K562 (cell line): ENCODE measurements at regions not wholly inside any gene's neighbourhood (a gene's known extent, or its start where the extent isn't known, plus 50 kb on each side); places are given as distances from the start of the nearest gene placed in this dataset.

Source experiments
- ATAC-seq: fragments of 200-7000 bp; cut with Tn5 transposase; 3 replicates; pipeline ENCODE4 v1.9.1; 2020; ENCODE audit warnings: moderate library complexity
- BruUV-seq: library from RNA; stranded (reverse); fragments of 400-500 nt; replicated peaks from 2 replicates; lab custom pipeline; 2021; lab: Mats Ljungman, UMichigan
- CTCF ChIA-PET: fragments of 300-600 bp; formaldehyde crosslinking; extraction: SDS; loops from one replicate; lab custom pipeline; 2021; ENCODE audit warnings: low intra/inter-chr PET ratio; lab: Yijun Ruan, JAX
- POLR2A ChIA-PET: fragments of 300-600, 350-650 bp; sonication (Branson Sonifier 250); formaldehyde crosslinking; extraction: SDS; loops from one replicate; lab custom pipeline; 2021; ENCODE audit warnings: antibody characterized with exemption, inconsistent platforms; lab: Yijun Ruan, JAX
- DNase-seq, 4 experiments: peaks; one replicate each; pipeline versions ENCODE4 v3.0.0 to v3.0.0-alpha.2; 2011 to 2018; ENCODE audit warnings: low spot score in 3 of 4, mixed read lengths in 3 of 4; ENCODE audit errors: extremely low read depth in 1 of 4
- FAIRE-seq: peaks from 2 replicates; lab custom pipeline; 2011; peaks lifted over from hg19 to GRCh38; lab: Jason Lieb, UNC
- H2AFZ ChIP-seq: 2 replicates; pipeline ENCODE4 v1.6.0; 2011; ENCODE audit warnings: low read depth, low read length, control low read depth, inconsistent platforms
- H3K27ac ChIP-seq: fragments of 200-600 bp; 3 replicates; pipeline ENCODE4 v1.8.0; 2011; ENCODE audit warnings: low read depth, mild to moderate bottlenecking, control low read depth, inconsistent platforms, low read length, moderate library complexity, mixed read lengths; ENCODE audit errors: extremely low read depth
- H3K27me3 ChIP-seq, 2 experiments: fragments of 300-600 bp in 1 of 2; 2 replicates in 1 of 2; 3 replicates in 1 of 2; pipeline versions ENCODE4 v1.6.0 to v1.8.0; 2011; ENCODE audit warnings: inconsistent platforms in 2 of 2, low read length in 2 of 2, mild to moderate bottlenecking in 1 of 2, mixed read lengths in 1 of 2, moderate library complexity in 1 of 2; ENCODE audit not compliant: control insufficient read depth in 2 of 2, insufficient read depth in 2 of 2
- H3K36me3 ChIP-seq: fragments of 300-600 bp; 3 replicates; pipeline ENCODE4 v1.8.0; 2011; ENCODE audit warnings: mild to moderate bottlenecking, low read length, inconsistent platforms; ENCODE audit not compliant: control insufficient read depth, insufficient read depth
- H3K4me1 ChIP-seq, 2 experiments: fragments of 200-600 bp in 1 of 2; replicated peaks in 1 of 2; 2 replicates in 1 of 2; 3 replicates in 1 of 2; pipeline versions ENCODE4 v1.5.1 to v1.8.0; 2011; ENCODE audit warnings: inconsistent platforms in 2 of 2, low read length in 2 of 2, mild to moderate bottlenecking in 1 of 2, mixed read lengths in 1 of 2, moderate library complexity in 1 of 2; ENCODE audit not compliant: control insufficient read depth in 2 of 2, insufficient read depth in 2 of 2
- H3K4me2 ChIP-seq: 2 replicates; pipeline ENCODE4 v1.6.1; 2011; ENCODE audit warnings: low read length, control low read depth, inconsistent platforms, mixed read lengths; ENCODE audit not compliant: insufficient read depth
- H3K4me3 ChIP-seq: fragments of 200-600 bp; sonication (generic), shearing (Covaris generic); 2 replicates; pipeline ENCODE4 v1.5.1; 2016; ENCODE audit warnings: control low read depth, inconsistent platforms
- H3K79me2 ChIP-seq: fragments of 200-600 bp; 3 replicates; pipeline ENCODE4 v1.8.0; 2011; ENCODE audit warnings: low read length, inconsistent platforms; ENCODE audit not compliant: control insufficient read depth, insufficient read depth
- H3K9ac ChIP-seq, 2 experiments: 2 replicates each; pipeline versions ENCODE4 v1.6.0 to v1.6.1; 2011; ENCODE audit warnings: low read depth in 2 of 2, low read length in 2 of 2, control low read depth in 1 of 2, inconsistent platforms in 1 of 2, mild to moderate bottlenecking in 1 of 2, mixed read lengths in 1 of 2; ENCODE audit not compliant: insufficient read depth in 1 of 2
- H3K9me1 ChIP-seq: one replicate; pipeline ENCODE4 v1.6.0; 2011; ENCODE audit warnings: inconsistent platforms, mild to moderate bottlenecking, low read length, moderate library complexity; ENCODE audit not compliant: control insufficient read depth, insufficient read depth
- H3K9me3 ChIP-seq: replicated peaks from 2 replicates; pipeline ENCODE4 v1.5.1; 2011; ENCODE audit warnings: low read depth, low read length, inconsistent platforms; ENCODE audit not compliant: control insufficient read depth, insufficient read depth
- H4K20me1 ChIP-seq: replicated peaks from 2 replicates; pipeline ENCODE4 v1.6.1; 2011; ENCODE audit warnings: low read length, inconsistent platforms, mixed read lengths; ENCODE audit not compliant: control insufficient read depth, insufficient read depth
- ELF2 ChIP-seq: fragments of 250-450 bp; sonication (Bioruptor Pico); IDR thresholded peaks from 2 replicates; pipeline ENCODE4 v1.5.0; 2021; ENCODE audit warnings: mild to moderate bottlenecking
- KAT8 ChIP-seq: fragments of 450-650 bp; IDR thresholded peaks from 2 replicates; pipeline ENCODE4 v1.6.1; 2016; ENCODE audit warnings: low read depth, mild to moderate bottlenecking
- OTX1 ChIP-seq: fragments of 450-650 bp; formaldehyde crosslinking; IDR thresholded peaks from 2 replicates; pipeline ENCODE4 v1.4.0; 2022; ENCODE audit warnings: mild to moderate bottlenecking
- RB1 ChIP-seq: fragments of 450-650 bp; IDR thresholded peaks from 2 replicates; pipeline ENCODE4 v1.6.1; 2017; ENCODE audit warnings: low read depth, mild to moderate bottlenecking
- SRSF9 ChIP-seq: fragments of 200-400 bp; formaldehyde crosslinking; IDR thresholded peaks from 2 replicates; pipeline ENCODE4 v1.6.1; 2017; ENCODE audit warnings: low read depth, low read length, borderline replicate concordance
- ZNF124 ChIP-seq: sonication (generic); formaldehyde crosslinking; IDR thresholded peaks from 2 replicates; pipeline ENCODE4 v1.8.1; 2022; ENCODE audit warnings: missing genetic modification reagents
- ZNF274 ChIP-seq: IDR thresholded peaks from 2 replicates; pipeline ENCODE4 v1.6.1; 2011; ENCODE audit warnings: low read depth, mild to moderate bottlenecking, low read length, moderate library complexity, borderline replicate concordance
- ZNF282 ChIP-seq: sonication (generic); formaldehyde crosslinking; IDR thresholded peaks from 2 replicates; pipeline ENCODE4 v1.8.1; 2023; ENCODE audit warnings: missing genetic modification reagents
- ZNF431 ChIP-seq: sonication (generic); formaldehyde crosslinking; IDR thresholded peaks from 2 replicates; pipeline ENCODE4 v1.8.0; 2022; ENCODE audit warnings: mild to moderate bottlenecking, missing genetic modification reagents
- ZNF561 ChIP-seq: fragments of 450-650 bp; formaldehyde crosslinking; conservative IDR thresholded peaks from 2 replicates; pipeline ENCODE4 v1.4.0; 2020; ENCODE audit warnings: mild to moderate bottlenecking, moderate library complexity
- WGBS: fragments of 100-300 bp; shearing (Covaris generic); methylation state at CpG from one replicate; pipeline ENCODE4 v1.1.6; 2016; ENCODE audit warnings: low coverage, mixed read lengths; ENCODE audit not compliant: insufficient coverage; ENCODE audit errors: missing lambda C conversion rate; 5-methylcytosine and 5-hydroxymethylcytosine counted together
- in situ Hi-C: fragments of 300-500 bp; cut with MboI; formaldehyde crosslinking; loops from 4 replicates; pipeline ENCODE4 v1.15.0; 2018; ENCODE audit warnings: inconsistent platforms, mixed read lengths
- intact Hi-C: fragments of 100-400 bp; cut with micrococcal nuclease; formaldehyde crosslinking; loops from 2 replicates; pipeline ENCODE4 v1.14.2; 2022
- TF ChIP-seq, protein P1 (sequence below): fragments of 450-650 bp; formaldehyde crosslinking; IDR thresholded peaks from 2 replicates; pipeline ENCODE4 v1.4.0; 2020; ENCODE audit warnings: mild to moderate bottlenecking
- TF ChIP-seq, protein P2 (sequence below), 2 experiments: fragments of 450-650 bp; formaldehyde crosslinking in 1 of 2; IDR thresholded peaks; 2 replicates each; pipeline versions ENCODE4 v1.4.0 to v1.6.1; 2014 to 2020; ENCODE audit warnings: mild to moderate bottlenecking in 2 of 2, borderline replicate concordance in 1 of 2, low read depth in 1 of 2
- TF ChIP-seq, protein P3 (sequence below), 2 experiments: fragments of 450-650 bp in 1 of 2; sonication (generic) in 1 of 2; formaldehyde crosslinking; conservative IDR thresholded peaks; 2 replicates each; pipeline versions ENCODE4 v1.4.0 to v1.8.1; 2020 to 2022; ENCODE audit warnings: mild to moderate bottlenecking in 1 of 2, missing genetic modification reagents in 1 of 2
- TF ChIP-seq, protein P4 (sequence below): sonication (generic); IDR thresholded peaks from 2 replicates; pipeline ENCODE4 v1.6.1; 2016

DNA sequence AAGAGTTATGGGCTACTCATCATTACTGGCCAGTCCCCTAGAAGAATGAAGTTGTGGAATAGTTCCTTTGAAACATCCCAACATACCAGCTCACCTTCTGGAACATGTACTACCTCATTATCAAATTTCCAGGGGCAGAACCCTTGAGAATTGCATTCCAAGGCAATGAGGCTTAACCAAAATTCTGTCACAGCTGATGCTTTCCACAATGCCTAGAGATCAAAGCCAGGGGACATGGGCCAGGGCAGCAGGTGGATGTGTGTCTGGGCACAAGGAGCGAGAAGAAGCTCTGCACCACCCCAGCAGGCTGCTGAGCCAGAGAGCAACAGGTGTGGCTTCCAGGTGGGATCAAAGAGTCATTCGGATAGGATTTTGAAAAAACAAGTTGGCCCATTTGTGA lies 362.1 kb downstream of the EFNB2 start:
- ChIA-PET POLR2A (no interaction called here), CTCF (no interaction called here)
- Histone ChIP-seq H3K9ac (no peak overlapping the region), H3K27me3 (no peaks in the 10 kb centered on the region), H3K79me2 (no peaks in the 10 kb centered on the region), H3K4me3 (no peak overlapping the region), H3K27ac (no peak overlapping the region), H3K4me1 (no peaks in the 10 kb centered on the region), H4K20me1 (no peaks in the 10 kb centered on the region), H3K4me2 (no peak overlapping the region), H2AFZ (no peak overlapping the region), H3K9me3 (no peaks in the 10 kb centered on the region), H3K36me3 (no peaks in the 10 kb centered on the region), H3K9me1 (no peaks in the 10 kb centered on the region)
- no TSS peak for BruUV-seq
- DNase-seq (no peak), FAIRE-seq (no peak), ATAC-seq (no peak)
- intact Hi-C loops (no loop called here), in situ Hi-C loops (no loop called here)
- WGBS, result 0% methylated on average over 2 of the region's 2 CpGs
- TF ChIP-seq, protein P1, sequence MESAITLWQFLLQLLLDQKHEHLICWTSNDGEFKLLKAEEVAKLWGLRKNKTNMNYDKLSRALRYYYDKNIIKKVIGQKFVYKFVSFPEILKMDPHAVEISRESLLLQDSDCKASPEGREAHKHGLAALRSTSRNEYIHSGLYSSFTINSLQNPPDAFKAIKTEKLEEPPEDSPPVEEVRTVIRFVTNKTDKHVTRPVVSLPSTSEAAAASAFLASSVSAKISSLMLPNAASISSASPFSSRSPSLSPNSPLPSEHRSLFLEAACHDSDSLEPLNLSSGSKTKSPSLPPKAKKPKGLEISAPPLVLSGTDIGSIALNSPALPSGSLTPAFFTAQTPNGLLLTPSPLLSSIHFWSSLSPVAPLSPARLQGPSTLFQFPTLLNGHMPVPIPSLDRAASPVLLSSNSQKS (CRISPR knock-in tag), result no peak
- TF ChIP-seq KAT8 (no peak), OTX1 (no peak), ZNF282 (CRISPR knock-in tag) (no peak), ZNF274 (no peak), ZNF124 (no peak), ELF2 (CRISPR knock-in tag) (no peak), ZNF431 (CRISPR knock-in tag) (no peak), RB1 (no peak), SRSF9 (no peak), ZNF561 (CRISPR knock-in tag) (no peak)
- TF ChIP-seq, protein P2, sequence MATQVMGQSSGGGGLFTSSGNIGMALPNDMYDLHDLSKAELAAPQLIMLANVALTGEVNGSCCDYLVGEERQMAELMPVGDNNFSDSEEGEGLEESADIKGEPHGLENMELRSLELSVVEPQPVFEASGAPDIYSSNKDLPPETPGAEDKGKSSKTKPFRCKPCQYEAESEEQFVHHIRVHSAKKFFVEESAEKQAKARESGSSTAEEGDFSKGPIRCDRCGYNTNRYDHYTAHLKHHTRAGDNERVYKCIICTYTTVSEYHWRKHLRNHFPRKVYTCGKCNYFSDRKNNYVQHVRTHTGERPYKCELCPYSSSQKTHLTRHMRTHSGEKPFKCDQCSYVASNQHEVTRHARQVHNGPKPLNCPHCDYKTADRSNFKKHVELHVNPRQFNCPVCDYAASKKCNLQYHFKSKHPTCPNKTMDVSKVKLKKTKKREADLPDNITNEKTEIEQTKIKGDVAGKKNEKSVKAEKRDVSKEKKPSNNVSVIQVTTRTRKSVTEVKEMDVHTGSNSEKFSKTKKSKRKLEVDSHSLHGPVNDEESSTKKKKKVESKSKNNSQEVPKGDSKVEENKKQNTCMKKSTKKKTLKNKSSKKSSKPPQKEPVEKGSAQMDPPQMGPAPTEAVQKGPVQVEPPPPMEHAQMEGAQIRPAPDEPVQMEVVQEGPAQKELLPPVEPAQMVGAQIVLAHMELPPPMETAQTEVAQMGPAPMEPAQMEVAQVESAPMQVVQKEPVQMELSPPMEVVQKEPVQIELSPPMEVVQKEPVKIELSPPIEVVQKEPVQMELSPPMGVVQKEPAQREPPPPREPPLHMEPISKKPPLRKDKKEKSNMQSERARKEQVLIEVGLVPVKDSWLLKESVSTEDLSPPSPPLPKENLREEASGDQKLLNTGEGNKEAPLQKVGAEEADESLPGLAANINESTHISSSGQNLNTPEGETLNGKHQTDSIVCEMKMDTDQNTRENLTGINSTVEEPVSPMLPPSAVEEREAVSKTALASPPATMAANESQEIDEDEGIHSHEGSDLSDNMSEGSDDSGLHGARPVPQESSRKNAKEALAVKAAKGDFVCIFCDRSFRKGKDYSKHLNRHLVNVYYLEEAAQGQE (IDR thresholded peaks at IDR 0.05; ENCODE audit: borderline replicate concordance), result no peak
- TF ChIP-seq, protein P2 (CRISPR knock-in tag; IDR thresholded peaks at IDR 0.05; ENCODE audit: low read depth), result no peak
- TF ChIP-seq, protein P3, sequence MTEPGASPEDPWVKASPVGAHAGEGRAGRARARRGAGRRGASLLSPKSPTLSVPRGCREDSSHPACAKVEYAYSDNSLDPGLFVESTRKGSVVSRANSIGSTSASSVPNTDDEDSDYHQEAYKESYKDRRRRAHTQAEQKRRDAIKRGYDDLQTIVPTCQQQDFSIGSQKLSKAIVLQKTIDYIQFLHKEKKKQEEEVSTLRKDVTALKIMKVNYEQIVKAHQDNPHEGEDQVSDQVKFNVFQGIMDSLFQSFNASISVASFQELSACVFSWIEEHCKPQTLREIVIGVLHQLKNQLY (CRISPR knock-in tag; conservative IDR thresholded peaks at IDR 0.05), result no peak
- TF ChIP-seq, protein P4, sequence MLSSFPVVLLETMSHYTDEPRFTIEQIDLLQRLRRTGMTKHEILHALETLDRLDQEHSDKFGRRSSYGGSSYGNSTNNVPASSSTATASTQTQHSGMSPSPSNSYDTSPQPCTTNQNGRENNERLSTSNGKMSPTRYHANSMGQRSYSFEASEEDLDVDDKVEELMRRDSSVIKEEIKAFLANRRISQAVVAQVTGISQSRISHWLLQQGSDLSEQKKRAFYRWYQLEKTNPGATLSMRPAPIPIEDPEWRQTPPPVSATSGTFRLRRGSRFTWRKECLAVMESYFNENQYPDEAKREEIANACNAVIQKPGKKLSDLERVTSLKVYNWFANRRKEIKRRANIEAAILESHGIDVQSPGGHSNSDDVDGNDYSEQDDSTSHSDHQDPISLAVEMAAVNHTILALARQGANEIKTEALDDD, result no peak
